GM21619 (cell line): ENCODE measurements at regions not wholly inside any gene's neighbourhood (a gene's known extent, or its start where the extent isn't known, plus 50 kb on each side); places are given as distances from the start of the nearest gene placed in this dataset.
A peak's percentile ranks its signal among the peaks of the same experiment; 100 is the strongest.

Experiments
- ATAC-seq: cut with Tn5 transposase; IDR thresholded peaks from one replicate; pipeline ENCODE4 v1.9.1; 2021; ENCODE audit not compliant: unreplicated experiment

- no peak for ATAC-seq
Observed at GRCh38 chr13:79267560-79267959, 138.5 kb downstream of the RBM26 start.

- ATAC-seq: peak; percentile 93
Observed at GRCh38 chr13:79258489-79258888, 147.6 kb downstream of the RBM26 start.

GRCh38 chr13:79246578-79246949 is 159.5 kb downstream of the RBM26 start:
- peak; percentile 49 for ATAC-seq

- peak; percentile 60 for ATAC-seq
Observed at GRCh38 chr13:79245937-79246577, 160.0 kb downstream of the RBM26 start.

- ATAC-seq: no peak
Observed at GRCh38 chr13:79241697-79242096, 164.4 kb downstream of the RBM26 start.

- ATAC-seq: no peak
Observed at GRCh38 chr13:79237981-79238380, 168.1 kb downstream of the RBM26 start.

GRCh38 chr13:79231887-79232286 is 174.2 kb downstream of the RBM26 start:
- no peak for ATAC-seq

GRCh38 chr13:79229761-79230160 is 176.3 kb downstream of the RBM26 start:
- no peak for ATAC-seq

GRCh38 chr13:79228972-79229371 is 177.1 kb downstream of the RBM26 start:
- ATAC-seq: no peak

- ATAC-seq: peak; percentile 84
Observed at GRCh38 chr13:79227418-79227817, 178.6 kb downstream of the RBM26 start.

GRCh38 chr13:79226938-79227337 is 179.1 kb downstream of the RBM26 start:
- peak; percentile 16 for ATAC-seq

GRCh38 chr13:79226250-79226649 is 179.8 kb downstream of the RBM26 start:
- no peak for ATAC-seq

- no peak for ATAC-seq
Observed at GRCh38 chr13:79225487-79226232, 180.4 kb downstream of the RBM26 start.

- no peak for ATAC-seq
Observed at GRCh38 chr13:79222427-79223205, 183.4 kb downstream of the RBM26 start.

- ATAC-seq: no peak
Observed at GRCh38 chr13:79212064-79212619, 193.9 kb downstream of the RBM26 start.

- no peak for ATAC-seq
Observed at GRCh38 chr13:79211377-79211776, 194.7 kb downstream of the RBM26 start.

- no peak for ATAC-seq
Observed at GRCh38 chr13:79197933-79198332, 208.1 kb downstream of the RBM26 start.

GRCh38 chr13:79196843-79197242 is 209.2 kb downstream of the RBM26 start:
- ATAC-seq: no peak

- ATAC-seq: no peak
Observed at GRCh38 chr13:79196366-79196765, 209.7 kb downstream of the RBM26 start.

GRCh38 chr13:79194727-79195126 is 211.3 kb downstream of the RBM26 start:
- peak; percentile 22 for ATAC-seq

GRCh38 chr13:79194272-79194671 is 211.8 kb downstream of the RBM26 start:
- peak; percentile 93 for ATAC-seq

GRCh38 chr13:79191501-79191900 is 214.6 kb downstream of the RBM26 start:
- ATAC-seq: no peak
